HG02885 (cell line): ENCODE measurements at regions not wholly inside any gene's neighbourhood (a gene's known extent, or its start where the extent isn't known, plus 50 kb on each side); places are given as distances from the start of the nearest gene placed in this dataset.
"Not testable (repeated sequence)": the region's sequence is repeated elsewhere in the genome, so short reads cannot be mapped to it uniquely, and the experiment has no call there.

ENCODE experiments used
- ATAC-seq: cut with Tn5 transposase; IDR thresholded peaks from one replicate; pipeline ENCODE4 v1.9.1; 2021; ENCODE audit warnings: mild to moderate bottlenecking; ENCODE audit not compliant: unreplicated experiment, poor library complexity

DNA sequence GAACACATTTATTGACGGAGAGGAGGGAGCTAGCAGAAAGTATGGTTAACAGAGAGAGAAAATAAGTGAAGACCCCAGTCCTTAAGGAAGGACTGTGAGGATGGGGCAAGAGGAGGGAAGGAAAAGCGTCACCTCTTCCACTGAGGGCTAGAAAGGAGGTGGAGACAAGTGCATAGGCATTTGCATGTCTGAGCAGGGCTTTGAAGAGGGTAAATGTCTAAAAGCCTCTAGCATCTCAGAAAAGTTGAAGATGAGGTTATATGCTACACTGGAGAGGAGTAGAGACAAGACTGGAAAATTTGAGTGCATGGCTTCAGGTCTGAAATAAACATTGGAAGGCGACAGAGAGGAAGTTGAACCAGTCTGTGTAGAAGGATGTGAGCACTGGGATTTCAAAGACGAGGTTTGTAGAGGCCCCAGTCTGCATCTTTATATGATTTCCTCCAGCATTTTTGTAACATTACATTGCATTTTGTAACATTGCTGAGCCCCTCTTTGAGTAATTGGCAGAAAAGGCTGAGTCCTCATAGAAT, 98.5 kb upstream of the IFNG-AS1 start:
- ATAC-seq = no peak

DNA sequence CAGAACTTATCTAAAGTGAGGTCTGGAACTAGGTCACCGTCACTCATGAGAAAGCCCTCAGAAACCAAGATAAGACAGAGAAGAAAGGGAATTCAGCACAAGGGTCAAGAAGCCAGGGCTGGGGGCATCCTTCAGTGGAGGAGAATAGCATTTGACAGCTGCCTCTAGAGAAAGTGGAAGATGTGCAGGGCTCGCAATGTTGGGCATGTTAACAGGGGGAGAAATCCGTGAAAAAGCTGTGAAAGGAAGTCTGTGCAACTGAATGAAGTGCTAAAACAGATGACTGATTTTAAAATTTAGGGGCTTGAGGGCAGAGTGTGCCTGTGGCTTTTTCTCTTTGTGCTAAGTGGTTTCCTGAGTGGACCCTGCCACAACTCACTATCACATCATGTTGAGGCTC, 97.7 kb upstream of the IFNG-AS1 start:
- ATAC-seq = no peak

DNA sequence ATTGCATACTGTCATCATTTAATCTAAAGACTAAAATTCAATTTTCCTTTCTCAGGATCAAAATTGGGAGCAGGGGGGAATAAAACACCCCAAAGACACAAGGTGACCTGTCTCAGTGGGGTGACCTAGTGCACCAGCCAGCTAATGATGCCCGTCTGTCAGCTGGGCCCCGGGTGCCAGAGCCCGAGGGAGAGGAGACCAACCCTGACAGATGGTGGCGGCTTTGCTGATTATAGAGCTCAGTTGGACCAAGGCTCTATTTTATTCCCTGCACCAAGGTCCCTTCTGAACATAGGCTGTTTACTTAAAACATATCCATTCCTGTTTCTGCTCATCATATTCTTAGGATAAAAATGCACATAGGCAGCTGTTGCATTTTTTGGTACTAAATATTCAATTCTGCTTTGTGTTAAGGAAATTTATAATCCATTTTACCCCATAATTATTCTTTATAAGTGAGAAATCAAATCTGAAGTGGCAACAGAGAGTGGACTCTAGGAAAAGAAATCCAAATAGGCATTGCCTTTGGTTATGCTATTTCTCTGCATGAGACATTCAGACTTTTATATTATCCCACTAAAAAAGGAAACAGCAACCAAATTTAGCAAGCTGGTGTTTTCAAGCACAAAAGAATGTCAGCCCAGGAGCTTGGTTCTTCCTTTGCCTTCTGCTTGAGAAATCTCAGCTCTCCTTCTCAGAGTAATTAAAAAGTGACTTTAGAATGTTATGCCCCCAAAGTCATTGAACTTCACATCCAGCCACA, 96.8 kb upstream of the IFNG-AS1 start:
- no peak for ATAC-seq

GRCh38 chr12:67893022-67893580, 96.1 kb upstream of the IFNG-AS1 start:
- ATAC-seq = no peak

DNA sequence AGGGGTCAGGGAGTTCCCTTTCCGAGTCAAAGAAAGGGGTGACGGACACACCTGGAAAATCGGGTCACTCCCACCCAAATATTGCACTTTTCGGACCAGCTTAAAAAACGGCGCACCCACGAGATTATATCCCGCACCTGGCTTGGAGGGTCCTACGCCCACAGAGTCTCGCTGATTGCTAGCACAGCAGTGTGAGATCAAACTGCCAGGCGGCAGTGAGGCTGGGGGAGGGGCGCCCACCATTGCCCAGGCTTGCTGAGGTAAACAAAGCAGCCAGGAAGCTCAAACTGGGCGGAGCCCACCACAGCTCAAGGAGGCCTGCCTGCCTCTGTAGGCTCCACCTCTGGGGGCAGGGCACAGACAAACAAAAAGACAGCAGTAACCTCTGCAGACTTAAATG, 88.8 kb upstream of the IFNG-AS1 start:
- ATAC-seq = not testable (repeated sequence)

DNA sequence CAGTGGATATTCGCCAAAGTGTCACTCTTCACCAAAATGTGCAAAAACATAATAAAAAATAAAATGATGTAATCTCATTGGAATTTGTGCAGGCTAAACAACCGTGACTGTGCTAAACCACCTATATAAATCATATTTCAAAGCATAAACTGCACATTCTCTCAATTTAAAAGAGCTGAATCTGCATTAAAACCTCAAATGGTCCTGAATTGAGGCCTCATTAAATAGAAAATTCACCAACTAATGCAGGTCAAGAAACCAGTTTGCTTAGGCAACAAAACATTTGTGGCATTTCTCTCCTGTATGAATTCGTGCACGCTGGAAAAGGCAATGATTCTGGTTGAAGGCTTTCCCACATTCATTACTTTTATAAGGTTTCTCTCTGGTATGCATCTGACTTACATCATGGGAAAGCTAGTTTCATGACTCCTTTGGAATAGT, 80.1 kb upstream of the IFNG-AS1 start:
- no peak for ATAC-seq

DNA sequence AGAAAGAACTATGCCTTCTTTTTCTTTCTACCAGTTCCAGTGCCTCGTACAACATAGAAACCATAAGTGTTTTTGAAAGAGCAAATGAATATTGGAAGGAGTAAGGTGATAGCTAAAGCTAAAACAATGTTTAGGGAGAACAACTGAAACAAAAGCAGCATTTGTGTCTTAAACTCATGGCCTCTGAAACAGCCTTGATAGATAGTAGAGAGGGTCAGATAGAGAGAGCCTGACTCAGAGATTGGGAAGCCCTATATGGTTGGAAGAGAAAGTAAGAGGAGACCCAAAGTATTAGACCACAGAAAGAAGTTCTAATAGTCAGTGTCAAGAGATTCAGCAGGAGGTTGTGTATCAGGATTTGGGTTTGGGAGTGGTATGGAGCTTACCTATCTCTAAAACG, 79.6 kb upstream of the IFNG-AS1 start:
- no peak for ATAC-seq

DNA sequence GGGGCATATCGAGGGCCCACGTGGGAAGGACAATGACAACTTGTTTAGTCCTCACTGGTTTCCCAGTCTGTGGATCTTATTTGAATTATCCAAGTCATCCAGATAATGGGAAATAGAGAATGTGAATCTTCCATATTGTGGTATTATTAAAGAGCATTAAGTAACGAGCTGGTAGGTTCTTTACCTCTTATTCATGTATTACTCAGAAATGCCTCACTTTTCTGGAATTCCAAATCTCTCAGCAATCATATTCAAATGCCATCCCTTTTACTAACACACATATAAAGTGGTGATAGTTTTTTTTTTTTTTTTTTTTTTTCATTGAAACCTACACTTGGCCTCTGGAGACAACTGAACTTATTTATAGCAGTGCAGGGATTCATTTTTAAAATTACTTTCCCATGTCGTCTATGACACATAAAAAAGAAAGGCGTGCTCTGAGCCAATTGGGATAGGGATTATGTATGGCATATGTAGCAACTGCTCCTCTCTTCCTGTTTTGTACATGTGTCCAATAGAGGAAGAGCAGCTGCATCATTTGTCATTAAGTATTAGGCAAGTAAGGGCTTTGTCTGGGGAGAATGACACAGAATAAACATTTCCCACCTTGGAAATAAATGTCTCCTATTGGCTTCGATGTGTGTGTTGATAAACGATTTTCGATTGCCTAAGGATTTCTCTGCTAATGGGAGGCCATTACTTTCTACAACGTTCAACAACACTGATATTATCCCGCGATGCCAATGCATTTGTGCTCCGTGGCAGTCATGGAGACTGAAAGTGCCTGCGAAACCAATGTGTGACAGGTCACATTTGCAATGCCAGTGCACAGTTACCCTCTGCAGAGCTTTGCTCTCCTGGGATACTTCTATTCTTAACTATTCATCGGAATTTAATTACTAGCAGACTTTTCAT, 78.6 kb upstream of the IFNG-AS1 start:
- no peak for ATAC-seq

- no peak for ATAC-seq
Observed at GRCh38 chr12:67911275-67911600, 78.0 kb upstream of the IFNG-AS1 start.

DNA sequence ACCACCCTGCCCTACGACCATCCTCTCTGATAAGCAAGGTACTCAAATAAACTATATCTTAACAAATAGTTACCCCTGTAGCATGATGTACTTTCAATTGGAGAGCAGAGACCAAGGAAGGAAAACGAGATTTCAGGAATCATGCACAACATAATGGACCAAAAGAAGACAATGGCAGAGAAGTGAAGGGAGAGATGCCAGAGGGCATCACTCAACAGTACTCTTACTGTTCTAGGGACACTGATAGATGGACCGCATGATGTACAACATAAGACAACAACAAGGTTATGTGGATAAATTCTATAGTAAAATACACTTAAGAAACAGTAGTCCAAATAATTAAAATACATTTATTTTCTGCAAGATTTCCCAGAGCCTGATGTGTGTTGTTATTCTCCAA, 77.5 kb upstream of the IFNG-AS1 start:
- no peak for ATAC-seq

DNA sequence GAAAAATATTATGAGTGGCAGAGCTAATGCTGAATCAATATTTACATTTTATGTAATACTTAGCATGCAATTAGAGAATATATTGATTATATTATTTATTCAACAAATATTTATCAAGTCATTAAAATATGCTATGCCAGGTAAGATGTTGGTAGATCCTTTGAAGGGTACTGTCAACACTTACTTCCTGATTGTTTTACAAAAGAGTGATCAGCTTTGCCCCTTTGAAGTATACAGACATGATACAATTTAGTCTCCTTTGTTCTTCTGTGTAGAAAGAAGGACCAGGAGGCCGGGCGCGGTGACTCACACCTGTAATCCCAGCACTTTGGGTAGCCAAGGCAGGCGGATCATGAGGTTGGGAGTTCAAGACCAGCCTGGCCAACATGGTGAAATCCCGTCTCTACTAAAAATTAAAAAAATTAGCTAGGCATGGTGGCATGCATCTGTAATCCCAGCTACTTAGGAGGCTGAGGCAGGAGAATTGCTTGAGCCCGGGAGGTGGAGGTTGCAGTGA, 73.9 kb upstream of the IFNG-AS1 start:
- no peak for ATAC-seq

GRCh38 chr12:67916266-67916970, 72.8 kb upstream of the IFNG-AS1 start:
- no peak for ATAC-seq

DNA sequence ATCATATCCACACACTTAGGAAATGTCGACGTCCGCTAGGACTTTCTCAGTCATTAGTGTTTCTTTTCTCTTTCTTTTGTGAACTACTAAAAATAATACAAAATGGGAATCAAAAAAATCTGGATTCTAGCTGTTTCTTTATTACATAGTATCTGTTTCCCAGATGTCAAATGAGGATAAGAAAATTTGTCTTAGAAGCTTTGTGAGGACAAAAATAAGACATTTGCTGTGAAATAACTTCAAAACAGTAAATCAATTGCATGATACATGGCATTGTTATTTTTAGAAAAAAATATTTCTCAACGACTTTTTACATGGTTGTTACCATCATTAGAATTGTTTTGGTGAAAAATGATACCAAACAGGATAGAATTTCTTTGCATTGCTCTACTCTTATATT, 71.4 kb upstream of the IFNG-AS1 start:
- no peak for ATAC-seq

DNA sequence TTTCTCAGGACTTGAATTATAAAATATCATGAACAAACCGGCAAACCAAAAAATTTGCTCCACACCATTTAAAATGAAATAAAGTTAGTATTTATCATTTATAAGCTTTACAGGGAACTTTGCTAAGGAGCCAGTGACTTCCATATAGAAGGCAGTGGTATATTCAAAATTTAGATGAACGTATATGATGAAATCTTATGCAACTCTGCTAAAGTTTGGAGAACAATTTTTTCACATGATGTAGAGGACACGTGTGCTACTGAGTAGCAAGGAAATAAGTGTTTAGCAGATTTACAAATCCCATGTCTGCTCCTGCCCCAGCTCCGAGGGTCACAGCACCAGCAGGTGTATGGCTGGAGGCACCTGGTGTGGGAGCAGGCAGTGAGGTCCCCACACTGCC, 70.8 kb upstream of the IFNG-AS1 start:
- ATAC-seq = no peak

- ATAC-seq = no peak
Observed at GRCh38 chr12:67919406-67919805, 69.8 kb upstream of the IFNG-AS1 start.

DNA sequence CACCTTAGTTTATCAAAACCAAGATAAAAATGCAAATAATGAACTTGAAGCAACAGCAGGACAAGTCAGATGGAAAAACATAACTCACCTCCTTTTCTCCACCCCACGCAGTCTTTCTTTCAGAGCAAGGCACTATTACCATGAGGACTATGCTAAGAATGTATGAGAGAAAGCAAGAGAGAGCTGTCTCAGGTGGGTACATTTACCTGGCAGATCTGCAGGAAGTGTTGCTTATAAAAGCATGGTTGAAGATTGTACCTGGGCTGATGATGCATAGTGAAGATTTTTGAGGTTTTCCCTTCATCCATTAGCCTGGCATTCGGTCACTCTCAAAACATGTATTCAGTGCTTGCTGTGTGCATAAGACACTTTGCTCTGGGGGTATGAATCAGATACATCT, 68.8 kb upstream of the IFNG-AS1 start:
- ATAC-seq = no peak

DNA sequence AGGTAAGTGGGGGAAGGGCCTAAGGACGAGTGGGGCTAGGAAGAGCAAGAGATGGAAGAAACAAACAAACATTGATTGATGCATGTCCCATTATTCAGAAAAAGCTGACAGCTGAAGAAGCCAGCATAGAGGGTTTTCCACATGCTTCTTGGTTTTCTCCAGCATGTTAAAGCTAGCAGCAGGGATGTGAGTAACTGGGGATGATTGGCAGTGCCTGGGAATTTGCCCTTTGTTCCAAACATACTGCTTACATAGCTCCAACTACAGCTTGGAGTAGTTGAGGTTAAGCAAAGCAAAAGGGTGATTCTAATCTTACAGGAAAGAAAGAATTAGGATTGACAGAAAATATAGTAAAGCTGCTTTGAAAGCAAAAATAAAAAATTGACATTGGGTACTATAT, 68.0 kb upstream of the IFNG-AS1 start:
- no peak for ATAC-seq

GRCh38 chr12:67922245-67922644, 67.0 kb upstream of the IFNG-AS1 start:
- no peak for ATAC-seq

GRCh38 chr12:67925077-67925476, 64.2 kb upstream of the IFNG-AS1 start:
- no peak for ATAC-seq

DNA sequence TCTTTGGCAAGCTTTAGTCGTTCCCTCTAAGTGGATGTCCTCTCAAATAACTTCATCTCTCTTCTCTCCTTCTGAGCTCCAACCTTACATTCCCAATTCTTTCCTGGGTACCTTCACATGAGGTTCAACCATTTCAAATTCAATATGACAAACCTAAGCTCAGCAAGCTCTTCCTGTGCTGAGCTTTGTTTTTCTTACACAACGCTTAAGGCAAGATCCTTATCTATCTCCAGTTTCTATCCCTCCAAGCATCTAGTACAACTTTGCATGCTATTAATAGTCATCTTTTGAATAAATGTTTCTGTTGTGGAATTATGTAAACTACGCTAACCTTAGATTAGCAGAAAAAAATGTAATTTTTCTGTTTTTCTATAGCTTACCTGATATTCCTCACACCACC, 63.7 kb upstream of the IFNG-AS1 start:
- no peak for ATAC-seq
